ENCODE measurements at regions not wholly inside any gene's neighbourhood (a gene's known extent, or its start where the extent isn't known, plus 50 kb on each side); places are given as distances from the start of the nearest gene placed in this dataset.

DNA sequence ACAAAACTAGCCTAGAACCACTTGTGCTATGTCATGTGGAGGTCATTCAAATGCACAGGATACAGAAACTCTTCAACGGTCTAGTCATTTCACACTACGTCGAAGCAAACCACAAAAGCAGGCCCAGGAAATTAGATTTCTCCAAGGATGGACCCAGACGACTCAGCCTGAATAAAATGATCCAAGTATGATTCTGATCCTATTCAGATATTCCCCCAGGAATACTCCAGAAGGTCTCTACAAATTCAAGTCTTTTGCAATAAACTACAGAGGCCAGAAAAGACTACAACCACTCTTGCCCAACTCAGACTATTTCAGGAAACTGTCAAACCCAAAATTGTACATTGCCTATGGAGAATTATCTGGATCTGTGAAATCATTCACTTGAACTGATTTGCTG is 422.5 kb downstream of the METTL4 start:
- TF ChIP-seq FOXA1 (IDR thresholded peaks at IDR 0.05) (no peak), TAF1 (conservative IDR thresholded peaks at IDR 0.05) (no peak), YY1 (IDR thresholded peaks at IDR 0.05) (no peak), SP1 (IDR thresholded peaks at IDR 0.05) (no peak)
- TF ChIP-seq, protein P1, sequence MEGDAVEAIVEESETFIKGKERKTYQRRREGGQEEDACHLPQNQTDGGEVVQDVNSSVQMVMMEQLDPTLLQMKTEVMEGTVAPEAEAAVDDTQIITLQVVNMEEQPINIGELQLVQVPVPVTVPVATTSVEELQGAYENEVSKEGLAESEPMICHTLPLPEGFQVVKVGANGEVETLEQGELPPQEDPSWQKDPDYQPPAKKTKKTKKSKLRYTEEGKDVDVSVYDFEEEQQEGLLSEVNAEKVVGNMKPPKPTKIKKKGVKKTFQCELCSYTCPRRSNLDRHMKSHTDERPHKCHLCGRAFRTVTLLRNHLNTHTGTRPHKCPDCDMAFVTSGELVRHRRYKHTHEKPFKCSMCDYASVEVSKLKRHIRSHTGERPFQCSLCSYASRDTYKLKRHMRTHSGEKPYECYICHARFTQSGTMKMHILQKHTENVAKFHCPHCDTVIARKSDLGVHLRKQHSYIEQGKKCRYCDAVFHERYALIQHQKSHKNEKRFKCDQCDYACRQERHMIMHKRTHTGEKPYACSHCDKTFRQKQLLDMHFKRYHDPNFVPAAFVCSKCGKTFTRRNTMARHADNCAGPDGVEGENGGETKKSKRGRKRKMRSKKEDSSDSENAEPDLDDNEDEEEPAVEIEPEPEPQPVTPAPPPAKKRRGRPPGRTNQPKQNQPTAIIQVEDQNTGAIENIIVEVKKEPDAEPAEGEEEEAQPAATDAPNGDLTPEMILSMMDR (IDR thresholded peaks at IDR 0.05; ENCODE audit: low read depth, low read length, missing input control): no peak
